ENCODE measurements at regions not wholly inside any gene's neighbourhood (a gene's known extent, or its start where the extent isn't known, plus 50 kb on each side); places are given as distances from the start of the nearest gene placed in this dataset.

- no peaks in the 10 kb centered on the region for H3K36me3 ChIP-seq (ENCODE audit: control insufficient read depth, insufficient read depth, low read length)
- no peaks in the 10 kb centered on the region for H3K9me3 ChIP-seq (replicated peaks; ENCODE audit: control insufficient read depth, insufficient read depth, low read depth, low read length)
- peaks cover 10 to 21% of the 10 kb centered on the region in 2 experiments; a peak in 4 of 5 replicates for H3K4me1 ChIP-seq (replicated peaks in 1 of 2; ENCODE audit: control insufficient read depth in 2 of 2, insufficient read depth in 2 of 2, low read length in 2 of 2)
- ATAC-seq, result peak; percentile 14; the same call in 2 of the 3 replicates
- no TSS peak for BruUV-seq (replicated peaks)
- peaks cover 0 to 14% of the 10 kb centered on the region in 2 experiments; a peak in 3 of 5 replicates for H3K27me3 ChIP-seq (ENCODE audit: control insufficient read depth in 2 of 2, insufficient read depth in 2 of 2, low read length in 2 of 2)
- peak overlapping the region; percentile 75 for H3K4me2 ChIP-seq (ENCODE audit: insufficient read depth, low read length)
- H3K4me3 ChIP-seq, result no peak overlapping the region
- CTCF ChIA-PET (ENCODE audit: low intra/inter-chr PET ratio), result no interaction called here
- H3K9ac ChIP-seq (ENCODE audit: insufficient read depth in 1 of 2, low read depth in 2 of 2, low read length in 2 of 2), result peak overlapping the region in 1 of 2 experiments; percentile 50; a peak in 2 of 4 replicates
- H4K20me1 ChIP-seq (replicated peaks; ENCODE audit: control insufficient read depth, insufficient read depth, low read length), result 0 out of 2 replicates have a peak, but pooled peaks cover 13% of the 10 kb centered on the region
- TF ChIP-seq ZNF124 (CRISPR knock-in tag; IDR thresholded peaks at IDR 0.05) (no peak), EGR1 (conservative IDR thresholded peaks at IDR 0.05) (peak; percentile 49)
- no peak for FAIRE-seq
- 7% methylated on average over 9 of the region's 9 CpGs for WGBS (ENCODE audit: insufficient coverage, low coverage, missing lambda C conversion rate)
- H2AFZ ChIP-seq (ENCODE audit: low read depth, low read length), result no peak overlapping the region
- intact Hi-C loops (cut with micrococcal nuclease) (no loop called here), in situ Hi-C loops (cut with MboI) (loop anchor here (5.0 kb wide), 1 partner anchor 151 kb away; no protein-coding TSS in a partner anchor)
- H3K9me1 ChIP-seq (ENCODE audit: control insufficient read depth, insufficient read depth, low read length), result no peaks in the 10 kb centered on the region
- no peak for DNase-seq (ENCODE audit: extremely low read depth in 1 of 4, low spot score in 3 of 4)
- no peak overlapping the region for H3K27ac ChIP-seq (ENCODE audit: extremely low read depth, low read depth, low read length)
- POLR2A ChIA-PET, result interaction anchor here (0.6 to 0.7 kb wide), 3 partner anchors 11 to 94 kb away, joined by 3 to 4 read pairs (median 3); no protein-coding TSS in a partner anchor
- no peaks in the 10 kb centered on the region for H3K79me2 ChIP-seq (ENCODE audit: control insufficient read depth, insufficient read depth, low read length)
Observed at GRCh38 chr15:79178594-79178993, 88.0 kb upstream of the RASGRF1 start.

DNA sequence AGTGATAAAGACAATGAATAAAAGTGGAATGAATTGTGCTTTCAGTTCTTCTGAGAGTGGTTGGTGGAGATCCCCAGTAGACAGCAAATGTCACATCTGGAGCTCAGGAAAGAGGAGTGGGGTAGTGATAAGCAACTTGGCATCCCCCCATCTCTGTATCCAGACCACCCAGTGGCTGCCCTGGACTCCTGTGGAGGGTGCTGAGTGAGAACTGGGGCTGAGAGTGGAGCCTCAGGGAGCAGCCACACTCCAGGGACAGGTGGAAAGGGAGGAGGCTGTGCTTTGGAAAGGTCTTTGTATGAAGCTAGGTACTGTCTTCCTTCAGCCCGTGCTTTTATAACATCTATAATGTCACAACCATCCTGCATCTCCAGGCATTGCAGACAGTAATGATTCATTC lies 85.6 kb upstream of the RASGRF1 start:
- CTCF ChIA-PET (ENCODE audit: low intra/inter-chr PET ratio), result no interaction called here
- intact Hi-C loops (cut with micrococcal nuclease), result no loop called here
- WGBS (ENCODE audit: insufficient coverage, low coverage, missing lambda C conversion rate), result 0% methylated on average over 1 of the region's 1 CpG
- in situ Hi-C loops (cut with MboI), result loop anchor here (5.0 kb wide), 1 partner anchor 149 kb away; no protein-coding TSS in a partner anchor
- no peak for TF ChIP-seq SMAD2 (IDR thresholded peaks at IDR 0.05; ENCODE audit: low read depth, low read length)
- no peak for TF ChIP-seq MAZ (CRISPR knock-in tag; conservative IDR thresholded peaks at IDR 0.05 in 1 of 2, IDR thresholded peaks at IDR 0.05 in 1 of 2)
- TF ChIP-seq ZNF707 (CRISPR knock-in tag; conservative IDR thresholded peaks at IDR 0.05), result no peak
- TF ChIP-seq CCAR2 (IDR thresholded peaks at IDR 0.05; ENCODE audit: low read depth, low read length), result no peak
- no peak for TF ChIP-seq ZNF655 (CRISPR knock-in tag; IDR thresholded peaks at IDR 0.05)
- TF ChIP-seq EHMT2 (IDR thresholded peaks at IDR 0.05), result no peak
- no peak for TF ChIP-seq FOXJ3 (CRISPR knock-in tag; IDR thresholded peaks at IDR 0.05)
- no peak for TF ChIP-seq RFX5 (IDR thresholded peaks at IDR 0.05; ENCODE audit: low read depth, low read length)
- no peak for TF ChIP-seq HMGN3 (IDR thresholded peaks at IDR 0.05; ENCODE audit: borderline replicate concordance, extremely low read depth, insufficient read length, low read depth, low read length)
- TF ChIP-seq KLF10 (CRISPR knock-in tag; IDR thresholded peaks at IDR 0.05), result no peak
- no peak for TF ChIP-seq ZNF224 (CRISPR knock-in tag; IDR thresholded peaks at IDR 0.05)
- TF ChIP-seq SREBF1 (IDR thresholded peaks at IDR 0.05; ENCODE audit: borderline replicate concordance, low read depth, low read length), result no peak
- no peak for TF ChIP-seq HSF4 (CRISPR knock-in tag; IDR thresholded peaks at IDR 0.05; ENCODE audit: borderline replicate concordance)
- no peak for TF ChIP-seq NCOA6 (IDR thresholded peaks at IDR 0.05)
- no peak for TF ChIP-seq NCOA4 (IDR thresholded peaks at IDR 0.05; ENCODE audit: partially characterized antibody)
- no peak overlapping the region for H2AFZ ChIP-seq (ENCODE audit: low read depth, low read length)
- H3K4me3 ChIP-seq, result no peak overlapping the region
- DNase-seq (ENCODE audit: extremely low read depth in 1 of 4, low spot score in 3 of 4), result no peak
- no peaks in the 10 kb centered on the region for H3K9me3 ChIP-seq (replicated peaks; ENCODE audit: control insufficient read depth, insufficient read depth, low read depth, low read length)
- 0 out of 2 replicates have a peak, but pooled peaks cover 13% of the 10 kb centered on the region for H4K20me1 ChIP-seq (replicated peaks; ENCODE audit: control insufficient read depth, insufficient read depth, low read length)
- ATAC-seq, result no peak
- H3K9me1 ChIP-seq (ENCODE audit: control insufficient read depth, insufficient read depth, low read length), result no peaks in the 10 kb centered on the region
- BruUV-seq (replicated peaks), result no TSS peak
- POLR2A ChIA-PET, result interaction anchor here (1.6 kb wide), 1 partner anchor 10 kb away, joined by 3 read pairs; no protein-coding TSS in a partner anchor
- H3K79me2 ChIP-seq (ENCODE audit: control insufficient read depth, insufficient read depth, low read length), result no peaks in the 10 kb centered on the region
- no peak overlapping the region for H3K4me2 ChIP-seq (ENCODE audit: insufficient read depth, low read length)
- no peak for FAIRE-seq
- H3K9ac ChIP-seq (ENCODE audit: insufficient read depth in 1 of 2, low read depth in 2 of 2, low read length in 2 of 2), result no peak overlapping the region
- H3K4me1 ChIP-seq (replicated peaks in 1 of 2; ENCODE audit: control insufficient read depth in 2 of 2, insufficient read depth in 2 of 2, low read length in 2 of 2), result peaks cover 10 to 21% of the 10 kb centered on the region in 2 experiments; a peak in 4 of 5 replicates
- H3K27me3 ChIP-seq (ENCODE audit: control insufficient read depth in 2 of 2, insufficient read depth in 2 of 2, low read length in 2 of 2), result peaks cover 0 to 29% of the 10 kb centered on the region in 2 experiments; a peak in 4 of 5 replicates
- no peaks in the 10 kb centered on the region for H3K36me3 ChIP-seq (ENCODE audit: control insufficient read depth, insufficient read depth, low read length)
- H3K27ac ChIP-seq (ENCODE audit: extremely low read depth, low read depth, low read length), result no peak overlapping the region
